HG03175 (cell line): ENCODE measurements at regions not wholly inside any gene's neighbourhood (a gene's known extent, or its start where the extent isn't known, plus 50 kb on each side); places are given as distances from the start of the nearest gene placed in this dataset.
"Not testable (repeated sequence)": the region's sequence is repeated elsewhere in the genome, so short reads cannot be mapped to it uniquely, and the experiment has no call there.

ENCODE experiments used
- ATAC-seq: cut with Tn5 transposase; IDR thresholded peaks from one replicate; pipeline ENCODE4 v1.9.1; 2021; ENCODE audit warnings: mild to moderate bottlenecking, moderate library complexity; ENCODE audit not compliant: unreplicated experiment

DNA sequence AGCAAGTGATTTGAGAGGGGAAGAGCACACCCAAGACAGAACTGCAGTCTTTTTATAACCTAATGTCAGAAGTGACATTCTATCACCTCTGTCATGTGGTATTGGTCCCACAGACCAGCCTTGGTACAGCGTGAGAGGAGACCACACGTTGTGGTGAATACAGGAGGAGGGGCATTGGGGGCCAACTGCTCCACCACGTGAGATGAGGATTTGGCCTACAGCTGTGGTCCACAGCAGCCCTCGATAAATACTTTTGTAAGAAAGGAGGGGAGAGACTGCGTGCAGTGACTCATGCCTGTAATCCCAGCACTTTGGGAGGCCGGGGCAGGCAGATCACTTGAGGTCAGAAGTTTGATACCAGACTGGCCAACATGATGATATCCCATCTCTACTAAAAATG is 243.1 kb downstream of the FGFR2 start:
- ATAC-seq: no peak

DNA sequence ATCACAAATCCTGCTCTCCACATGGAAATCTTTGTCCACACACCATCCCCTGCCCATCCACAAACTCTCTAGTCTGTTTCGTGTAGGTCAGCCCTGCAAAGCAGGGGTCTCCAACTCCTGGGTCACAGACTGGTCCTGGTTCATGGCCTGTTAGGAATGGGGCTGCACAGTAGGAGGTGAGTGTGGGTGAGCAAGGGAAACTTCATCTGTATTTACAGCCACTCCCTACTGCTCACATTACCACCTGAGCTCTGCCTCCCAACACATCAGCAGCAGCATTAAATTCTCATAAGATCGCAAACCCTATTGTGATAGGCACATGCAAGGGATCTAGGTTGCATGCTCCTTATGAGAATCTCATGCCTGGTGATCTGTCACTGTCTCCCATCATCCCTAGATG is 242.1 kb downstream of the FGFR2 start:
- ATAC-seq: no peak

DNA sequence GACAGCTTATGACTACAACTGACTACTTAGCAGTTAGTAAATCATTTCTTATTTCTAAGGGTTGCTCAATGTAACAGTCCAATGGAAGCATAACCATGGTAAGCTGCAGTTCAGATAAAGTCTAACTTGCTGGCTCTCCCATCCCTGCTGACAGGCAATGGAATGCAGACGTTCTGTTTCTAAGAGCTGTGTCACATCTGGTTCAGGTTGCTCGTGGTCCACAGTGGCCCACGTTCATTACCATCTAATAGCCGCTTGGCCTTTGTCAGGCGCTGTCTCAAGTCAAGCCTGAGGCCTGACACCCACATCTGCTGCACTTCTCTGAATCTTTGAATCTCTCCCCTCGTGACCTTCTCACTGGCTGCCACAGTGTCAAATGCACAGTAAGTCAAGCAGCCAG is 240.8 kb downstream of the FGFR2 start:
- ATAC-seq: no peak

DNA sequence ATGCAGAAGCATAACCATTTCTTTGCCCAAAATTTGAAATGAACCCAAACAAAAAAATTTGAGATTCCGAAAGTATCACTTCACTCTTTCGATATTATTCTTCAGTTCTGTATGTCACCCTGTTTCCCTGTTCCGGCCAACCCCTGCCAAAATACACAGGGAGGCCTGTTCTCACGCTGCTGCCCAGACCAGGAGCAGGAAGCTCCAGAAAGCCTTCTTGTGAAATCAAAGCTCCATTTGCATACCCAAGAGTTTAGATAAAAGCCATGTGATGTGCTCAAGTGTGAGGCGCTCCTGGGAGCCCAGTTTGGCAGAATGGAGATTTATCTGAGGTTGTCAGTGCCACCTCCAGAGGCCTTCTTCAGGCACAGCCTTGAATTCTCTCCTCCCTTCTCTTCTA is 236.2 kb downstream of the FGFR2 start:
- no peak for ATAC-seq

DNA sequence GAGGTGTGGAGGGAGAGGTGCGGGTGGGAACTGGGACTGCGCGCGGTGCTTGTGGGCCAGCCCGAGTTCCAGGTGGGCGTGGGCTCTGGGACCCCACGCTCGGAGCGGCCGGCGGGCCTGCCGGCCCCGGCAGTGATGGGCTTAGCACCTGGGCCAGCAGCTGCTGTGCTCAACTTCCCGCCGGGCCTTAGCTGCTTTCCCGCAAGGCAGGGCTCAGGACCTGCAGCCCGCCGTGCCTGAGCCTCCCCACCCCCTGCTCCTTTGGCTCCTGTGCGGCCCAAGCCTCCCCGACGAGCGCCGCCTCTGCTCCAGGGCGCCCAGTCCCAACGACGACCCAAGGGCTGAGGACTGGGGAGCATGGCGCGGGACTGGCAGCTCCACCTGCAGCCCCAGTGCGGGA is 232.7 kb downstream of the FGFR2 start:
- no peak for ATAC-seq

DNA sequence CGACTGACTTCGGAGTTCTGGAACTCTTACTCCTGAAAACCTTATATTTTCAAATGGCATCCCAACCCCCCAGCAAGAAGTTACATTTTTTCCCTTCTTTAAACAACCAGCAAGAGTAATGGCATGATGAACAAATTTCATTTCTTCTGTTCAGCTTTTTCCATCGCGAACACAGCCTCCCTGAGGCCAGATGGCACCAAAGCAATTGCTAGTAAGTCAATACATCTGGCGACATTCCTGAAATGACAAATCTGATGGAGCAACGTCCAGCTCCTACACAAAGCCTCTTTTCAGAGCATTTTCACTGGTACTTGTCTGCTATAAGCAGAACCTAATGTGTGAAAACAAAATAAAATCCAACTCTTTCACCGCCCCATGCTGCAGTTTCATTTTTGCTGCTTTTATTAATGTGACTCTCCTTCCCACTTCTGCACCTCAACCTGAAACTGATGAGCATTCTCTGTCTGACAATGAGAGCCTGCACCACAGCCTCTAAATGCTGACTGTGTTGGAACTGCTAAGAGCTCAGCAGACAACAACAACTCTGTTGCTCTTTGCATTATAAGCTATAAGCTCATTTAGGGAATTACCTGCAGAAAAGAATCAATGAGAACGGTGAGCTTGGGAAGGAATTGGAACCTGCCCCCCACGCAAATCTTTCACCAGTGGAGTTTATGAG is 229.8 kb downstream of the FGFR2 start:
- ATAC-seq: no peak

DNA sequence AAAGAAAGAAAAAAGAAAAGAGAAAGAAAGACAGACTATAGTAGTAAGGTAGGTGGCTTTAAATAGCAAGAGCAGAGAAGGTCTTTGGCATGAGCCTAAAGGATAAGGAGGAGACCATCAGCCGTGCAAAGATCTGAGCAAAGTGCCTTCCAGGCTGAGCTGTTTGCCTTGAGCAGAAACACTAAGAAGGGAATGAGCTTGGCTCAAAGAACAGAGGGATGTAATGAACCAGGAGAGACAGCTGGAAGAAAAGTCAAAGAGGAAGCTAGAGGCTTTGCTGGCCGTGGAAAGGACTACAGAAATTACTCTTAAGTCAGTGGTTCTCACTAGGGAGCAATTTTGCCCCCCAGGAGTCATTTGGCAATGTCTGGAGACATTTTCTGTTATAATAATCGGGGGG is 228.6 kb downstream of the FGFR2 start:
- no peak for ATAC-seq

DNA sequence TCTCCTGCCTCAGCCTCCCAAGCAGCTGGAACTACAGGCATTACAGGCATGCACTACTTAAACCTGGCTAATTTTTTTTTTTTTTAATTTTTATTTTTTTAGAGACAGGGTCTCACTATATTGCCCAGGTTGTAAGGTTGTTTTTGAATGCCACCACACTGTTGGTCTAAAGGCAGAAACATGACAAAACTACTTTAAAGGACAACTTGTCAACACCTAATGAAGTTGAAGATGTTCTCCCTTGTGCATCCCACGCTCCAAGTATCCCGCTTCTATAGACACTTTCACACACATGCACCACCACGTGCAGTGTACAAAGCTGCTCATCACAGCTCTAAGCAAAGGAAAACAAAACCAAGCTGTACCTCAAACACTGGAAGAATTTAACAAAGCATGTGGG is 226.4 kb downstream of the FGFR2 start:
- ATAC-seq: no peak

DNA sequence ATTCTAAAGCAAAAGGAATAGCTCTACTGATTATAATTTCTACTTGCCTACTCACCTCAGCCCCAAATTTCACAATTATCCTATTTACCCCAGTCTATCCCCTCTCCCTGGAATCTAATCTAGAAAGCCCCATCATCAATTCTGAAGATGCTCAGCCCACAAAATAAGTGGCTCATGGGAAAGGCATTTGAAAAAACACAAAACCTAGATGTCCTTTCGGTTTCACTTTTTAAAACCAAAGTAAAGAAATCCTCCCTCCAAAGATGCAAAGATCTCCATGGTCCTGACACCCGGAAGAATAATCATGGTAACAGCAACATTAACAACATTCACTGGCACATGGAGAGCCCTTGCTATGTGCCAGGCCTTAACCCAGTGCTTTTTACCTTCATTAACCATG is 224.8 kb downstream of the FGFR2 start:
- no peak for ATAC-seq

DNA sequence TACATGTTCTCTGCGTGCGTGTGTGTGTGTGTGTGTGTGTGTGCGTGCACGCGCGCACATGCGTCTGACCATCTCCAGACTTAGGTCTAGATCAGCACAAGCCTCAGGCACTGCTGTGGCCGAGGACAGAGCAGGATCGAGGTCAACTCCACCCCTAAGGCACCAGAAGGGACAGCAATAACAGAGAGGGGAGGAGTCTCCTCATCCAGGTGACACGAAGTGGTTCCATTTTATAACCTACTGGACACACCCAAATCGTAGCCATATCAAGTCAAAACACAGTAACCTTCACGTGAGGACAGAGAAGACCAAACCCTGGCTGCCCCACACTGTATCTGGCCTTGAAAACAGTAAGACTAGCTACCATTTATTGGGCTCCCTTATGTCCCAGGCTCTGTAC is 224.1 kb downstream of the FGFR2 start:
- no peak for ATAC-seq

DNA sequence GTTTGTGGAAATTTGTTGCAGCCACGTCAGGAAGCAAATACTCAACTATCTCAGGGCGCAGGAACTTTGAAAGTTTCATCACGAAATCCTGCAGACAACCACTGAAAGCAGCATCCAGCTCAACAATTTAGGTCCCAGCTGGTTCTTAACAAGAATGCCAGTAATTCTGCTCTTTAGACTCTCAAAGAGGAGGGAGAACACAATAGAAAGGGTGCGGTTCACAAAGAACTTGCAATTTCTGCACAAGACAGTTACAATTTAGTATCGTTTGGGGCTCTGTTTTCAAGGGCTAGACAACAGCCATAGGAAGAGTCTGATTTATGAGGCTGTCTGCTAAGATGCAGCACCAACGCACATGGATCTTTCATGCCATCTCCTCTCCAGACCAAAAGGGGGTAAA is 223.1 kb downstream of the FGFR2 start:
- no peak for ATAC-seq

DNA sequence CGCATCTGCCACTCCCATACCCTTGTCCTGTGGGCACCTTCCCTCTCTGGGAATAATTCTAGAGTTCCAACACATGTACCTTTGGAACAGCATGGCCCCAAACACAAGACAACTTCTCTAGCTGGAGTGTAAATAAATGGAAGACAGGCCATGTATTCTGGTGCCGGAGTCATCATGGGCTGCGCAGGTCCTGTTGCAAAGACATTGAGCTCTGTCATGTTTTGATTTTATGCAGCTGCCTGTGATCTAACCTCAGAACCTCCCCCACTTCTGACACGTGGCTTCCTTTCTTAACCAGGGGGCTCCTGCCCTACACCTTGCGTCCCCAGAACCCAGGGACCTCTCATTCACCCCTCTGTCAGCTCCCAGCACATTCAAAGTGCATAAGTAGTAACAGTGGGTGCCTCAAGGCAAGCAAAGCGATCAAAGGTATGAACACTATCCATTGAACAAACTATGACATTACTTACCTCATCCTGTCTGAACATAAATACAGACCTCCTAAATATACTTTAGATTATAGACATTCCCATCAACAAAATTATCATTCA is 219.9 kb downstream of the FGFR2 start:
- no peak for ATAC-seq

DNA sequence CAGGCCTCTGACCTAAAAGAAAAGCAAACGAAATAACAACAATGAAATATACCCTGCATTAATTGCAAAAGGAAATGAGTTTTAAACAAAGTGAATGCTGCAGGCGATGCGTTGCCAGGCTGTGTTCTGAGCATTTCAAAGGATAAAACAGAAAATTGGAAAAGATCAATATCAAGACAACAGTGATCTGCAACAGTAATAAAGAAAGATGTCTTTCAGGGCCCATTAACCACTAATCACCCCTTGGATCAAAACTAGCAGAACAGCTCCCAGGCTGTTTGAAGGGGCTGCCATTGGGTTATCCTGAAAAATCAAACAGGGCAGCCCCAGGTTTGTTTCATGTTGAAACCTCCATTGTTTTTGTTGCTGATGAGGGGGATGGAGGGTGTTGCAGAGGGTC is 219.2 kb downstream of the FGFR2 start:
- no peak for ATAC-seq

DNA sequence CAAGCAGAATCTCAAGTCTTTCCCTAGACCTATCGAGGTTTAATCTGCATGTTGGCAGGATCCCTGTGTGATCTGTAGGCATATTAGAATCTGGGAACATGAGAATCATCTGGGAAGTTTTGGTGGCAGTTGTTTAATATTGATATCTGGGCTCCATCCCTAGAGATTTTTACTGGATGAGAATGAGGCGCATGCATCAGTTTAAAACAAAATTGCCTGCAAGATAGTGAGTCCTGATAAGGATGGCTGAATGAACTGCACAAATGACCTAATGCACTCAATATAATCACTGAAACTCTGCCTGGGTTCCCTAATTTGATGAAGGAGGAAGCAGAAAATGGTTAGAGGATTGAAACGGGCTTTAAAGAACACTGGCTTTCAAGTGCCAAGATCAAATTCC is 218.0 kb downstream of the FGFR2 start:
- ATAC-seq: no peak

DNA sequence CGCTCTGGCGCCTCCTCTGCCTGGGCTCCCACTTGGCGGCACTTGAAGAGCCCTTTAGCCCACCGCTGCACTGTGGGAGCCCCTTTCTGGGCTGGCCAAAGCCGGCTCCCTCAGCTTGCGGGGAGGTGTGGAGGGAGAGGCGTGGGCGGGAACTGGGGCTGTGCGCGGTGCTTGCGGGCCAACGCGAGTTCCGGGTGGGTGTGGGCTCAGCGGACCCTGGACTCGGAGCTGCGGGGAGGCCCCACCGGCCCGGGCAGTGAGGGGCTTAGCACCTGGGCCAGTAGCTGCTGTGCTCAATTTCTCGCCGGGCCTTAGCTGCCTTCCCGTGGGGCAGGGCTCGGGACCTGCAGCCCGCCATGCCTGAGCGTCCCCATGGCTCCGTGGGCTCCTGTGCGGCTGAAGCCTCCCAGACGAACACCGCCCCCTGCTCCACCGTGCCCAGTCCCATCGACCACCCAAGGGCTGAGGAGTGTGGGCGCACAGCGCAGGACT is 216.2 kb downstream of the FGFR2 start:
- not testable (repeated sequence) for ATAC-seq

DNA sequence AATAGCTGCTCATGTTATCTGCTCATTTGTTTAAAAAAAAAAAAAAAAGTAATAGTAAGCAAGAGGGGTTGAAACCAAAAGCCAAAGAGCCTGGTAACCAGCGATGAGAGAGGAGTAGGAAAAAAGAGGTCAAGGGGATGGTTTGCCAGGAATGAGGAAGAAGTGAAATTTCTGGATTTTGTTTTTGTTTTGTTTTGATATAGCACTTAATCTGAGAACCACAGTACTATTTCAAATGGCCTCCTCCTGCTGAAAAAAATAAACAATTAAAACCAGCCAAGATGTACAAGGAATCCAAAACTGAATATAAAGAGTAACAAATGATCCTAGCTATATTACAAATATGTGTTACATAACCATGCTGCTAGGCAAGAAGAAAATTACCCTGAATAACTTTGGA is 213.1 kb downstream of the FGFR2 start:
- ATAC-seq: no peak

DNA sequence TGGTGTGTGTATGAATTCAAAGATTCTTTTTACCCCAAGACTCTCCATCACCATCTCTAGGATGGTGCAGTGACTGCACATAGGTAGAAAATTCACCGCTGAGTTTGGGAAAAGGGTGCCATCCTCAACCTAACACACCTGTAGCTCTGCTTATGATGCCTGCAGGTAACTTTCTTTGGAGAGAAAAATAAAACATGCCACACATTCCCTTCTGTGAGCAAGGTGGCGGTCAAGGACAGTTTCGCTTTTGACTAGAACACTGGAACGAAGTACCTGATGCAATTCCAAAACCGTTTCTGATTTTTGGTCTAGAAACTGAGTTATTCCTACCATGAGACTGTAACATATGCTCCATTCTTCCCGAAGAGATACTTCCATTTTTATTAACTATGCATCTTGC is 205.6 kb downstream of the FGFR2 start:
- ATAC-seq: no peak

DNA sequence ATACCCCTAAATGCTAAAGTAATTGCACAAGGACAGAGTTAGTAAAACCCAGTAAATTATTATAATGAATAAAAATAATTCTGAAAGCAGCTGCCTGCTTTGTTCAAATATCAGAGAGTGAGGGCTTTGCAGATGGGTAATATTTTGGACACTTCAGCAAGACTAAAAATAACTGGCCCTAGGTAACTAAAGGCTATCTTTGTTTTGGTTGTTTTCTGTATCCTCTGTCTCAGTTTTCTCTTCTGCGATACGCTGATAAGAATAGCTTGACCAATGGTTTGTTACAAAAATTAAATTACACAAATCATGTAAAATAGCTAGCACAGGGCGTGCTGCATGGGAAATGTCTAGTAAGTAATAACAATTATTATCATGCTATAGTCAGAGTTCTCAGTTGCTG is 204.7 kb downstream of the FGFR2 start:
- ATAC-seq: no peak

DNA sequence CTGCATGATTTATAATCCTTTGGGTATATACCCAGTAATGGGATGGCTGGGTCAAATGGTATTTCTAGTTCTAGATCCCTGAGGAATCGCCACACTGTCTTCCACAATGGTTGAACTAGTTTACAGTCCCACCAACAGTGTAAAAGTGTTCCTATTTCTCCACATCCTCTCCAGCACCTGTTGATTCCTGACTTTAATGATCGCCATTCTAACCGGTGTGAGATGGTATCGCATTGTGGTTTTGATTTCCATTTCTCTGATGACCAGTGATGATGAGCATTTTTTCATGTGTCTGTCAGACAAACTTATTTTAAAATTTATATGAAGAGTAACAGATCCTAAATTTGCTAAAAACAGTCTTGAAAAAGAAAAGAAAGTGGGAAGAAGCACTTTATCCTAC is 197.7 kb downstream of the FGFR2 start:
- ATAC-seq: not testable (repeated sequence)

DNA sequence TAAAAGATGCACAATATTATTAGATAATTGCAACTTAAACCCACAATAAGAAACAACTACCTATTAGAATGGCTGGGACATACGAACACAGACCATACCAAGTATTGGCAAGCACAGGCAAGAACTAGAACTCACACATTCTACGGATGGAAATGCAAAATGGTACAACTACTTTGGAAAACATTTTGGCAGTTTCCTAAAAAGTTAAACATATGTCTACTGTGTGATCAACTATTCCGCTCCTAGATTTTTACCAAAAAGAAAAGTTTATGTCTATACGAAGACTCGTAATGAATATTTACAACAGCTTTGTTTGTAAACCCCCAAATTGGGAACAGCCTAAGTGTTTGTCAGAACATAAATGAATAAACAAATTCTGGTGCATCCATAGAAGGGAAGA is 194.7 kb downstream of the FGFR2 start:
- ATAC-seq: no peak

DNA sequence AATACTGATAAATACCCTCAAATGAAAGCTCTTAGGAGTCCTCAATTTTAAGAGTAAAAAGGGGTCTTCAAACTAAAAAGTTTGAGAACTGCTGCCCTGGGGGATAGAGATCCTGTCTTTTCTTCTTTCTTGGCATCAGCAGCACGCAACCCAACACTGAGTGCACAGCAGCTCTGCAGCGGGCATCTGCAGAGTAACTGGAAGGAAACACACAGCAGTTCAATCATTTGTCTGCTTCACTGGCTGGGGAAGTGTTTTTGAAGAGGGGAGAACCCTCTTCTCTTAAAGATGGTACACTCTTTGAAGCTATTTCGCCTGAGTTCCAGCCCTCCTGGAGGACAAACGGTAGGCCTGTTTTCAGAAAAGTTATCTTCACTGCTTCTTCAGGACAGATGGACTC is 193.6 kb downstream of the FGFR2 start:
- ATAC-seq: no peak

DNA sequence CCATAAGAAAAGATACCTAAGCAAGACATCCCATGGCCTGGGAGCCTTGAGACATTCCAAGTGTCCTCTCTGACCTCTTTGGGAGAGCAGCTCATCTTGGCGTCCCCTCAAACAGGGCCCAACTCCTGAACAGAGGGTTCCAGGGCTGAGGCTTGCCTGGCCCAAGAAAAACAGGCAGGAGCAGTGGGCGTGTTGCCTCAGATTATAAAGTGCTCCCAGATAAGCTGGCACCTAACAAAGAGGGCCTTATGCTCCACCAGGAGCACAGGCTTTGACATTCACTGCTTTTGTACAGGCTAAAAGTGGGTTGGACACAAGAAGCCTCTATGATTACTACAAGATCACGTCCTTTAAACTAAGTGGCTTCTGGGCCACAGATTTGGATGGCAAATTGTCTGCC is 193.1 kb downstream of the FGFR2 start:
- ATAC-seq: no peak

DNA sequence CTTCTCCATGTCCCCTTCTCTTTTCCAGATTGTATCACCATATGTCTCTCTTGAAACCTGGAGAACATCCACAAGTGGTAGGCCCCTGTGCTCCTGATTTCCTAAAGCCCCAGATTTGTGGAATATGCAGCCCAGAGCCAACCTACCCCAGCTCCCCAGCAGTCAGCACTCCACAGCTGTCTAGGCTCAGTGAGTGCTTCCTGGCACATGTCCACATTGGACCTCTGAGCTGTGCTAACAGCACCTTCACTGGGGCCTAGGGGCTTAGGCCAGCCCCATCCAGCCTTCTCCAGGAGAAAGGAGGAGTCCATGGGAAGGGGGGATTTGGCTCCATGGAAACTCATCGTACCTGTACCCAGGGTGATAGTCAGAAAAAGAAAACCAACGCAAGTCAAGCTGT is 192.7 kb downstream of the FGFR2 start:
- no peak for ATAC-seq
